C4-2B (cell line): ENCODE measurements at regions not wholly inside any gene's neighbourhood (a gene's known extent, or its start where the extent isn't known, plus 50 kb on each side); places are given as distances from the start of the nearest gene placed in this dataset.

Source experiments
- H3K27ac ChIP-seq: fragments of 450-650 bp; 2 replicates; pipeline ENCODE4 v1.5.1; 2017
- ZFX ChIP-seq: fragments of 450-650 bp; IDR thresholded peaks from 2 replicates; pipeline ENCODE4 v1.6.1; 2017
- TF ChIP-seq, protein P1 (sequence below): fragments of 450-650 bp; conservative IDR thresholded peaks from 2 replicates; pipeline ENCODE4 v1.5.1; 2017; ENCODE audit warnings: mild to moderate bottlenecking

DNA sequence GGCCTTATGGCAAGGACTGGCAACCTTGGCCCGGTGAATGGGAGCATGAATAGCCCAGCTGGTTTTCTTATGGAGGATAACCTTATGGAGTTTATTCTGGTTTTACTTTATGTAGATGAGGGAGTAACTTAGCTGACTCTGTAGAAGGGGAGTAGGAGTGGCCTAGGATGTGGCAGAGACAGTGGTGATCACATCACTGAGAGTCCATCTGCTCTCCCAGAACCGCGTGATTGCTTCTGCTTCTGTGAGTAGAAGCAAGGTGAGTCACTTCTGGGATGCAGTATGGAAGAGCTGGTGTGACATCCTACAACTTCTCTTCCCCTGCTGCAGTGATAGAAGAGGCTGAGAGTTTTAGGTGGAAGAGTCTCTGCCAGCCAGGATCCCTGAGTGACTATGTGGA is 129.2 kb downstream of the RPS24 start:
- TF ChIP-seq, protein P1, sequence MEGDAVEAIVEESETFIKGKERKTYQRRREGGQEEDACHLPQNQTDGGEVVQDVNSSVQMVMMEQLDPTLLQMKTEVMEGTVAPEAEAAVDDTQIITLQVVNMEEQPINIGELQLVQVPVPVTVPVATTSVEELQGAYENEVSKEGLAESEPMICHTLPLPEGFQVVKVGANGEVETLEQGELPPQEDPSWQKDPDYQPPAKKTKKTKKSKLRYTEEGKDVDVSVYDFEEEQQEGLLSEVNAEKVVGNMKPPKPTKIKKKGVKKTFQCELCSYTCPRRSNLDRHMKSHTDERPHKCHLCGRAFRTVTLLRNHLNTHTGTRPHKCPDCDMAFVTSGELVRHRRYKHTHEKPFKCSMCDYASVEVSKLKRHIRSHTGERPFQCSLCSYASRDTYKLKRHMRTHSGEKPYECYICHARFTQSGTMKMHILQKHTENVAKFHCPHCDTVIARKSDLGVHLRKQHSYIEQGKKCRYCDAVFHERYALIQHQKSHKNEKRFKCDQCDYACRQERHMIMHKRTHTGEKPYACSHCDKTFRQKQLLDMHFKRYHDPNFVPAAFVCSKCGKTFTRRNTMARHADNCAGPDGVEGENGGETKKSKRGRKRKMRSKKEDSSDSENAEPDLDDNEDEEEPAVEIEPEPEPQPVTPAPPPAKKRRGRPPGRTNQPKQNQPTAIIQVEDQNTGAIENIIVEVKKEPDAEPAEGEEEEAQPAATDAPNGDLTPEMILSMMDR: no peak
- TF ChIP-seq ZFX: no peak
- H3K27ac ChIP-seq: no peak overlapping the region

DNA sequence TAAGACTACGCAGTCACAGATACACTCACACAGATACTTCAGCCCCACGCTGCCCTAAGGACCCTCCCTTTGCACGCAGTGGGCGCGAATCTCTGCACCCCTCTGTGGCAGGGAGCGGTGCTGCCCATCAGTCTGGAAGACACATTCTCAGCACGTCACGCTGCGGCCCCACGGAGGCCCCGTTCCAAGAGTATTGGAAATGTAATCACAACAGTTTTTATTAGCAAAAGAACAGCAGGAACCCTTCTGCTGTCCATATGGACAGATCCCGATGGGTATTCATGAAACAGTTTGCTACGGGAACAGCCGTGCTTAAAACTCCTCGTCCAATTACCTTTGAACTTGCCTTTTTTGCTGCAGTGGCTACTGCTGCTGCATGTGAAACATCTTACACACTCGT is 131.0 kb downstream of the RPS24 start:
- H3K27ac ChIP-seq: no peak overlapping the region
- TF ChIP-seq ZFX: no peak
- TF ChIP-seq, protein P1: no peak

DNA sequence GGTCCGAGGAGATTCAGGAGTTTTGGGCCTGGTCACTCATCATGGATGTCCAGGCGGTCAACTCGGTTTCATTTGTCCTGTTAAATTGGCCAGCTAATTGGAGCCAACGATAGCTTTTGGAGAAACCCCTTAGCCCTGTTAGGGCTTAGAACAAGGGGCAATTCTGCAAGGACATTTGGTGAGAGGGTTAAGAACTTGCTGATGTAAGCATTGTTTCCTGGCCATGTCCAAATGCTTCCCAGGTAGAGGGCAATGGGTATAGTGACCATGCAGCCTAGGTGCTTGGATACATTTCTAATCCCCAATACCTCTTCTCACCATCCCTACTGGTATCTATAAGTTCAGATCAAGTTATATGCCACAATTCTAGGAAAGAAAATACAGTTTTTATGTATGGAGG is 131.5 kb downstream of the RPS24 start:
- no peak overlapping the region for H3K27ac ChIP-seq
- TF ChIP-seq ZFX: no peak
- TF ChIP-seq, protein P1: no peak

- TF ChIP-seq, protein P1: peak; percentile 35
- no peak for TF ChIP-seq ZFX
- peak overlapping the region; percentile 62 for H3K27ac ChIP-seq
These were observed 132.0 kb downstream of the RPS24 start for GRCh38 chr10:78165617-78166016.

DNA sequence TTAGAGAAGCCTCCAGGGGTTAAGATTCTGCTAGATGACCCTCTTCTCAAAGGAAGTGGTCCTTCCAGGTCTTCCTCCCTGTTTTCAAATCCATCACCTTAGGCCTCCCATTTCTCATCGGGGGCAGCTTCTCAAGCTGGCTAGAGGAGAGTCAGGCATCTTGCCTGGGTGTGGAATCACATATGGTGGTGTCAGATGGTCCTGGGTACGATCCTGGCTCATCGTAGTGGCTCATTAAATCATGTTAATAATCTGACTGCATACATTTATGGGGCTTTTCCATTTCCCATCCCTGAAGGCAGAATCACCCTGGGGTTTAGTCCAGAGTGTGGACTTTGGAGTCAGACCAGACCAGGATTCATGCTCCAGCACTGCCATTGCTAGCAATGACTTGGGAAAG is 132.6 kb downstream of the RPS24 start:
- TF ChIP-seq ZFX: no peak
- TF ChIP-seq, protein P1: no peak
- peak overlapping the region; percentile 62 for H3K27ac ChIP-seq

DNA sequence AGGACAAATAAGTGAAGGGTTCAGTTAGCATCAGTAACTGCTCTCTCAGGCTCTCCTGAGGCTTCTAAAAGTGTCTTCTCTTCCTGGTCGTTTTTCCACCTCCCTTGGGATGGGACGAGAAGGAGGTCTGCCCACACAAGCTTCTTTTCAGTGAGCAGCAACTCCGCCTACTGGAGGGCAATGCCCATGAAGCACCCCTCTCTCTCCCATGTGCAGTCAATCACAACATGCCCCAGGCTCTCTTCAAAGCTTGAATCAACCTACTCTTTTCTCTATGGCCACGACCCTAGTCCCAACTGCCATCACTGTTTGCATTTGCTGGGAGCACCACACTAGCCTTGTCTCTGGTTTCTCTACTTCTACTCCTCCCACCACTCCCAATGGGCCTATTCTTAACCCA is 135.6 kb downstream of the RPS24 start:
- H3K27ac ChIP-seq: no peak overlapping the region
- TF ChIP-seq ZFX: no peak
- TF ChIP-seq, protein P1: no peak

GRCh38 chr10:78170026-78170475 is 136.4 kb downstream of the RPS24 start:
- TF ChIP-seq, protein P1: no peak
- TF ChIP-seq ZFX: no peak

More at GRCh38 chr10:78170026-78170475, 136.4 kb downstream of the RPS24 start:
- H3K27ac ChIP-seq: no peak overlapping the region
